GM20000 (cell line): ENCODE measurements at regions not wholly inside any gene's neighbourhood (a gene's known extent, or its start where the extent isn't known, plus 50 kb on each side); places are given as distances from the start of the nearest gene placed in this dataset.
A peak's percentile ranks its signal among the peaks of the same experiment; 100 is the strongest.

Source experiments
- DNase-seq: peaks from one replicate; pipeline ENCODE4 v3.0.0; 2012; ENCODE audit warnings: low spot score
- CTCF ChIP-seq: IDR thresholded peaks from 2 replicates; pipeline ENCODE4 v1.5.1; 2012; ENCODE audit warnings: mild to moderate bottlenecking, control low read depth; ENCODE audit errors: extremely low read depth, missing control alignments

- no peak for DNase-seq
- TF ChIP-seq CTCF, result no peak
These were observed 225.6 kb upstream of the MOCS1 start for GRCh38 chr6:40159865-40160264.

GRCh38 chr6:40152701-40153436 lies 218.6 kb upstream of the MOCS1 start:
- no peak for DNase-seq
- TF ChIP-seq CTCF, result no peak

GRCh38 chr6:40152196-40152595 lies 217.9 kb upstream of the MOCS1 start:
- no peak for TF ChIP-seq CTCF

GRCh38 chr6:40148882-40149573 lies 214.8 kb upstream of the MOCS1 start:
- DNase-seq, result peak; percentile 74
- TF ChIP-seq CTCF, result no peak

More at GRCh38 chr6:40152196-40152595, 217.9 kb upstream of the MOCS1 start:
- no peak for DNase-seq

GRCh38 chr6:40146902-40147301 lies 212.6 kb upstream of the MOCS1 start:
- DNase-seq, result no peak
- no peak for TF ChIP-seq CTCF

GRCh38 chr6:40139447-40139846 lies 205.2 kb upstream of the MOCS1 start:
- TF ChIP-seq CTCF, result no peak

GRCh38 chr6:40138273-40138720 lies 204.0 kb upstream of the MOCS1 start:
- TF ChIP-seq CTCF, result no peak
- peak; percentile 58 for DNase-seq

More at GRCh38 chr6:40139447-40139846, 205.2 kb upstream of the MOCS1 start:
- no peak for DNase-seq
